ENCODE measurements at regions not wholly inside any gene's neighbourhood (a gene's known extent, or its start where the extent isn't known, plus 50 kb on each side); places are given as distances from the start of the nearest gene placed in this dataset.

DNA sequence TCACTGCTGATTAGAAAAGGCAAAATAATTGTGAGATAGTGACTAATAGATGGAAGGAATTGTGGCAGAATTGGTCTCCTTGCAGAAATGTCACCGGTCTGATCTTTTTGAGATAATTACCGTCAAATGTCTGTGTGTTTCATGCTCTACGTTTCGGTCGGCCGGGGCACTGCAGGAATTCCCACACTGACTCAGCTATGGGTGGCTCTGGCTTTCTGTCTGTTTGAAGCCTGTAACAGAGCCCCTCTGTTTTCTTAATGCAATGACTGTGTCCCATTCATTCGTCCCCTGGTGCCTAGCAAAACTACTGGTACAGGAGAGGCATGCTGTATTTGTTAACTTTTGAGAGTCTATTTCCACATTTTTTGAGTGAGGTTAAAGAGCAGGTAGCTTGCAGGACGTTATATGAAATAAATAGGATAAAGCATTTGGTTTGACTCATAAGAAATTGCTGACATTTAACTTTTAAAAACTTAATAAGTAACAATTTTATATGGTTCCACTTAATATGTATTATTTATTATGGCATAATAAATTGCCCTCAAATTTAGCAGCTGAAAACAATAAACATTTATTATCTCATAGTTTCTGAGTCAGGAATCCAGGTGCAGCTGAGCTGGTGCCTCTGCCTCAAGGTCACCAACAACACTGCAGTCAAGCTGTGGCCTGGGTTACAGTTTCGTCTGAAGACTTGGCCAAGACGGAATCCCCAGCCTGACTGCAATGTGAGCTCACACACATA, 53.3 kb upstream of the CTBP2 start:
- DNase-seq, result no peak
- Mint-ChIP-seq H3K36me3 (ENCODE audit: low read depth) (no peaks in the 10 kb centered on the region), H3K4me1 (no peaks in the 10 kb centered on the region), H3K4me3 (no peak overlapping the region), H3K27ac (no peak overlapping the region), H3K27me3 (no peaks in the 10 kb centered on the region), H3K9me3 (peaks cover 4% of the 10 kb centered on the region)
- ChIA-PET POLR2A (no interaction called here), CTCF (no interaction called here)

DNA sequence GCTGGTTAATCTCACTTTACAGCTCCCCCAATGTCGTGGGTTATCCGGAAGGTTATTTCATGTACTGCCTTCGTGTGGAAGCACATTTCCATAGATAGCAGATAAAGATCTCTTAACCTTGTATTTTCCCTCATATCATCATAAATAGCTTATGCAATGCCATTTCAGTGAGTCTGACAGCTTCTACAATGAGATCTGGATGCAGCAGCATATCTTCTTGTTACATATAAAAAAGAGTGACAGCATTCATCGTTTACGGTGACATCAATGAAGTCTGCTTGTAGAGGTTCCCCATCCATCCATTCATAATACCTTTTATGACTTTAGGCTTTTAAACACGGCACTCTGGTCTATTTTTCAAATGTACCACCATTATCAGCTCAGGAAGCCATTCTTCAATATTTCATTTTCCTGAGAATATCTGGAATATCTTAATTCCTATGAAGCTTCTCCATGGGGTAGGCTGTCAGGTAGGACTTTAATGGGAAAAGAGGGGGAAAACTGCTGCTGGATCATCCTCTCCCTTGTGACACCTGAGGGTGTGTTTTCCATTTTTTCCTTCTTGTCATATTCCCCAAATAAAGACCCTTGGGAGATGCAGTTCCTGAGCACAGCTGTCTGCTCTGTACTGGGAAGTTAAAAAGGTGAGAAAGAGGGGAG, 51.9 kb upstream of the CTBP2 start:
- Mint-ChIP-seq H3K4me1 (no peaks in the 10 kb centered on the region), H3K27me3 (no peaks in the 10 kb centered on the region), H3K27ac (no peak overlapping the region), H3K36me3 (ENCODE audit: low read depth) (no peaks in the 10 kb centered on the region), H3K9me3 (peaks cover 4% of the 10 kb centered on the region), H3K4me3 (no peak overlapping the region)
- POLR2A ChIA-PET, result no interaction called here
- CTCF ChIA-PET, result no interaction called here
- no peak for DNase-seq
